Right lobe of liver (tissue), 4 donors: ENCODE measurements at regions not wholly inside any gene's neighbourhood (a gene's known extent, or its start where the extent isn't known, plus 50 kb on each side); places are given as distances from the start of the nearest gene placed in this dataset.

Source experiments
- POLR2A ChIP-seq: fragments of 450-650 bp; IDR thresholded peaks from one replicate; pipeline ENCODE4 v1.6.1; 2017; ENCODE audit warnings: antibody characterized with exemption, mild to moderate bottlenecking
- TF ChIP-seq, protein P1 (sequence below), 4 donors: fragments of 200-600 bp in 3 of 4; fragments of 450-650 bp in 1 of 4; IDR thresholded peaks; one replicate each; pipeline versions ENCODE4 v1.5.1 to v1.8.0; 2016 to 2022; ENCODE audit warnings: antibody characterized with exemption in 4 of 4, mild to moderate bottlenecking in 2 of 4
- donor health status: DM: no; HTN: no; CAD: no.
- donor health status: DM: no; HTN: no; CAD: no.
- donor health status: DM: no; HTN: yes; CAD: no.

GRCh38 chr11:11020219-11020726 lies 162.4 kb upstream of the ZBED5 start:
- TF ChIP-seq, protein P1, sequence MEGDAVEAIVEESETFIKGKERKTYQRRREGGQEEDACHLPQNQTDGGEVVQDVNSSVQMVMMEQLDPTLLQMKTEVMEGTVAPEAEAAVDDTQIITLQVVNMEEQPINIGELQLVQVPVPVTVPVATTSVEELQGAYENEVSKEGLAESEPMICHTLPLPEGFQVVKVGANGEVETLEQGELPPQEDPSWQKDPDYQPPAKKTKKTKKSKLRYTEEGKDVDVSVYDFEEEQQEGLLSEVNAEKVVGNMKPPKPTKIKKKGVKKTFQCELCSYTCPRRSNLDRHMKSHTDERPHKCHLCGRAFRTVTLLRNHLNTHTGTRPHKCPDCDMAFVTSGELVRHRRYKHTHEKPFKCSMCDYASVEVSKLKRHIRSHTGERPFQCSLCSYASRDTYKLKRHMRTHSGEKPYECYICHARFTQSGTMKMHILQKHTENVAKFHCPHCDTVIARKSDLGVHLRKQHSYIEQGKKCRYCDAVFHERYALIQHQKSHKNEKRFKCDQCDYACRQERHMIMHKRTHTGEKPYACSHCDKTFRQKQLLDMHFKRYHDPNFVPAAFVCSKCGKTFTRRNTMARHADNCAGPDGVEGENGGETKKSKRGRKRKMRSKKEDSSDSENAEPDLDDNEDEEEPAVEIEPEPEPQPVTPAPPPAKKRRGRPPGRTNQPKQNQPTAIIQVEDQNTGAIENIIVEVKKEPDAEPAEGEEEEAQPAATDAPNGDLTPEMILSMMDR (IDR thresholded peaks at IDR 0.05), result no peak
- no peak for TF ChIP-seq POLR2A
